Renal cortex interstitium (tissue), 11 donors: ENCODE measurements at regions not wholly inside any gene's neighbourhood (a gene's known extent, or its start where the extent isn't known, plus 50 kb on each side); places are given as distances from the start of the nearest gene placed in this dataset.

Source experiments
- DNase-seq, 11 donors: peaks; one replicate each; pipeline ENCODE4 v3.0.0-alpha.2; 2013; ENCODE audit warnings: low read depth in 9 of 11, low spot score in 4 of 11; ENCODE audit errors: extremely low read depth in 1 of 11

GRCh38 chr5:6212244-6212643 lies 166.1 kb downstream of the MED10 start:
- DNase-seq, result no peak

GRCh38 chr5:6206501-6206900 lies 171.8 kb downstream of the MED10 start:
- DNase-seq, result no peak

GRCh38 chr5:6202968-6203365 lies 175.4 kb downstream of the MED10 start:
- DNase-seq, result no peak

- DNase-seq, result no peak
These were observed 176.0 kb downstream of the MED10 start for GRCh38 chr5:6202149-6202967.

GRCh38 chr5:6201631-6202030 lies 176.7 kb downstream of the MED10 start:
- DNase-seq, result no peak

GRCh38 chr5:6198531-6198930 lies 179.8 kb downstream of the MED10 start:
- DNase-seq, result no peak

- DNase-seq, result no peak
These were observed 180.9 kb downstream of the MED10 start for GRCh38 chr5:6197427-6197826.

GRCh38 chr5:6195711-6196358 lies 182.5 kb downstream of the MED10 start:
- DNase-seq, result no peak

GRCh38 chr5:6194906-6195612 lies 183.3 kb downstream of the MED10 start:
- DNase-seq, result no peak

GRCh38 chr5:6194261-6194875 lies 184.0 kb downstream of the MED10 start:
- DNase-seq, result no peak

GRCh38 chr5:6193310-6193709 lies 185.0 kb downstream of the MED10 start:
- peak in 10 of 11 donors; percentile 6 to 61 (median 22) for DNase-seq

- no peak for DNase-seq
These were observed 187.5 kb downstream of the MED10 start for GRCh38 chr5:6190838-6191237.

- DNase-seq, result no peak
These were observed 189.4 kb downstream of the MED10 start for GRCh38 chr5:6188976-6189375.

- DNase-seq, result peak in 1 of 11 donors; percentile 14
These were observed 190.0 kb downstream of the MED10 start for GRCh38 chr5:6188344-6188743.

GRCh38 chr5:6187501-6187900 lies 190.8 kb downstream of the MED10 start:
- DNase-seq, result no peak

GRCh38 chr5:6185574-6185973 lies 192.8 kb downstream of the MED10 start:
- no peak for DNase-seq

GRCh38 chr5:6184481-6184880 lies 193.9 kb downstream of the MED10 start:
- DNase-seq, result no peak

GRCh38 chr5:6183391-6184390 lies 194.7 kb downstream of the MED10 start:
- DNase-seq, result no peak
